Activated effector memory CD4-positive, alpha-beta T cell treated with Interleukin-2 at 50 U/mL for 16 hours (primary cell): ENCODE measurements at regions not wholly inside any gene's neighbourhood (a gene's known extent, or its start where the extent isn't known, plus 50 kb on each side); places are given as distances from the start of the nearest gene placed in this dataset.
"Not testable (repeated sequence)": the region's sequence is repeated elsewhere in the genome, so short reads cannot be mapped to it uniquely, and the experiment has no call there.

ENCODE experiments used
- DNase-seq: peaks from one replicate; pipeline ENCODE4 v3.0.0-alpha.2; 2020

DNA sequence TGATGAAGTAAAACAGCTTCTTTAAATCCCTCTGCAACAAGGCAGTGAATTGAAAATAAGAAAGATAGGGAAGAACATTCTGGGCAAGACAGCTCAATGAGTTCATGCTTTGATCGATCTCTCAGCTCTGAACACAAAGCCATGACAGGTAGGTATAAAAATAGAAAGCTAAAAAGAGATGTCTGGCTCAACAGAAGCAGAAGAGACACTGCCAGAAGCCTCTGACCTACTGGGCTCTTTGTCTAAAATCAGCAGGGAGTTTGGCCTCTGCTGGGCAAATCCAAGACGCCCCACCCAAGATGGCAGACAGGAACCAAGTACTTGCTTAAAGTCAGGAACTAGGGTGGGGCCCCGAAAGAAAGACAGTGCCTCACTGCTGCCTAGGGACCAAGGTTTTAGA lies 2684.1 kb upstream of the TPTE start:
- DNase-seq: not testable (repeated sequence)

DNA sequence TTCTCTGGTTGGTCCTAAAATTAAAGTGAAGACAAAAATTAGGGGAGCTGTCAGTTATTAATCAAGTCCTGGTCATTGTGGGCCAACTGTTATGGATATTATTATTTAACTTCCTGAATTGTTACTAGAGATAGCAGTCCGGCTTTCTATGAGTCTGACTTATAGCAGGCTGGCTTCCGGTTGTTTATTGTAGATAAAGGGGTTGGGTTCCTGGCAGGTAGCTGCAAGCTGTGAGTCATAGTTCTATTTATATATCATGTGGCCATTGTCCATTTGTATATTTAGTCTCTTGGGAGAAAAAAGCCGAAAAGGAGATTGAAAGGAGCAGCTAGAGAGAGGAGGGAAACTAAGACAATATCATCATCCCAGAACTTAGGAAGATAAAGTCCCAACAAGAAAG lies 2668.0 kb upstream of the TPTE start:
- DNase-seq: not testable (repeated sequence)

DNA sequence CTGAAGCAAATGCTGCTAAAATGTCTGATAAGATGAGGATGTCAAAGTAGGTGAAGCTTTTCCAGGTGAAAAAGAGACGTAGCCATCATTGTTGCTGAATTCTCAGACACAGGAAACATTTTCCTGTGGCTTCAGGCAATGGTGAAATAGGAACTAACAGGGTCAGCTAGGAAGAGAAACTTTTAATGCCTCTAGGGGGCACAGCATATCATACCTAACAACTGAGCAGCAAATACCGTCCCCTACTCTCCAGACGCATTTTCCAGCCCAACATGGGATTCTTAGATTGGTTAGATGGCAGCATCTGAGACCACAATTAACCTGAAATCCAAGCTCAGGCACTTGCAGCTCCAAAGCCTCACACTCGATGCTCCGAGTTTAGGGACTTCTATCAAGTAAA lies 2667.5 kb upstream of the TPTE start:
- DNase-seq: not testable (repeated sequence)
